HG02943 (cell line): ENCODE measurements at regions not wholly inside any gene's neighbourhood (a gene's known extent, or its start where the extent isn't known, plus 50 kb on each side); places are given as distances from the start of the nearest gene placed in this dataset.

Experiments
- ATAC-seq: cut with Tn5 transposase; IDR thresholded peaks from one replicate; pipeline ENCODE4 v1.9.1; 2021; ENCODE audit warnings: mild to moderate bottlenecking, low read depth, moderate library complexity; ENCODE audit not compliant: unreplicated experiment

DNA sequence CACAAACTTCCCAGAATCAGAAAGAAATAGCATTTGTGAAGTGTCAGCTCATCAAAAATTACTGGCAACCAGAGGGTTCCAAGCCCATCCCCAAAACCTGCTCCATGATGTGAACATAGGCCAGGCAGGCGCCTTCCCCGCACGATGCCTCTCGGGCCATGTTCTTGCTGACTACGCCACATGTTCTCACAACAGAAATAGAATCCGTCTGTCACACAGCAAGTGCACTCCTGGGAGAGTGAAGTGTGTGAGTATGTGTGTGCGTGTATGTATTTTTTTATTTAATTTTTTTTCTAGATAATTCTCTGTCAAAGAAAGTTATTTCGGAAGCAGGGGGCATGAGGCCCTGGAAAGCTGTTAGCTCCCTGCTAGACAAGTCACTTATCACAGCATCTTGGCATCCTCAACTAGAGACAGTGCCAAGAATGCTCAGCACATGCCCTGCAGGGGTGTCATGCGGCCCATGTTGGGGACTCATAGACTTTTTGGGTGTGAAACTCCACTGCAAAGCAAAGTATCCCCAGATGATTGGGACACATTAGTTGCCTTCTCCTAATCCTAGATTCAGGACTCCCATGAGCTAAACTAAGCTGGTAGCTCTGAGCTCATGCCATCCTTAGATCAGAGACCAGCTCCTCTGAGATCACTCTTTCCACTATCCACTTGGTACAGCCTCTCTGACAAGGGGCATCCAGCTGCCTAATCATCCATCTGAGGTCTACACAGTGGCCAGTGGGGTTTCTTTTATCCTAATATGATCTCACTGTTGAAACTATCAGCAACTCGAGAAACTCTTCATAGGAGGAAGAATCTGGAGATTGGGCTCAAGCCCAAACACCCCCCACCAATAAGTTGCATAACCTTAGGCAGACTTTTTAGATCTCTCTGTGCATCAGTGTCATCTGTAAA is 53.2 kb upstream of the CYRIA start:
- no peak for ATAC-seq

DNA sequence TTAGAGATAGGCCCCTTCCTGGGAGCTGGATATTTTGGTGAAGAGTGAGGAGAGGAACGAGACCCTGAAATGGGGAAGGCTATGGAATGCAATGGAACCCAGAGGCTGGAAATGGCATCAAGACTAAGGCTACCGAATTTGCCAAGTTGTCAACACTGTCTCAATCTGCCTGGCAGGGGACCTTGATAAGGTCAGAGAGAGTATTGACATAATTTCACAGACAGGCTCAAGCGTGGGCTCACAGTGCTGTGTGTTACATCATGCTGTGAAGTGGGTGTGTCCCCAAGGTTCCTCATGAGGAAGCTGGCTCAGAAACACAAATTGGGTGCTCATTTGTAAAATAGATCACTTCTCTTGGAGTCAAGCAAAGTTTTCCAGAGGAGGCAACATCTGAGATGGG is 51.8 kb upstream of the CYRIA start:
- ATAC-seq, result no peak

DNA sequence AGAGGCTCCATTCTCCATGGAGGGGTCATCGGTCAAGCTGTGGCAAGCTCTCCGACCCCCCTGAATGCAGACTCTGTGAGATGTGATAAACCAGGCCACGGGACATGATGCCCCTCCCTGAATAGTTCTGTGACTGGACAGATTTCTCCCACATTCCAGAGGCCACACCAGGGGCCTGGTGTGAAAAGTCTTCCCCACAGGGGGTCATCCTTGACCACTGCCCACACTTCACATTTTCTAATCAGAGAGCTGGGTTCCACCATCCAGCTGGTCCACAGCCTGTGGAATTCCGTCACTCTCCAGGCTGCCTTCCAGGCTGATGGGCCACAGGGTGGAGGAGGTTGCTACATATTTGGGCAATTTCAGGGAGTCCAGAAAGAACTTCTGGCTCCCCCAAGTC is 51.3 kb upstream of the CYRIA start:
- ATAC-seq, result no peak

DNA sequence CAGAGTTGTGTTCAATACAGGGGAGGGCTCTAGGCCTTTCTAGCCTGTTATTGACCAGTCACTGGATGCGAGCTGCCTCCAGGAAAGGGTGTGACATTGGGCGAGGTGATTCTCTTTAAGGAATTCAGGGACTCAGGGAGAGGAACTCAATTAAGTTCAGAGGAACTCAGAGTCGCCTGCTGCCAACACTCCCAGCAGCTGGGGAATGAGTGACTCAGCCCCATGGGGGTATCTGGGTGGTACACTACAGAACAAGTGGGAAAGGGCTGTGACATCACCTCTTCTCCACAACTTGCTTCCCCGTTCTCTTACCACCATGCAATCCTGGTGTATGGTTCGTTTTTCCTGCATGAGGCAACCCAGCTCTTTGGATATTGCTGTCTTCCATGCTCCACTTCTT is 50.4 kb upstream of the CYRIA start:
- no peak for ATAC-seq
